ENCODE measurements at regions not wholly inside any gene's neighbourhood (a gene's known extent, or its start where the extent isn't known, plus 50 kb on each side); places are given as distances from the start of the nearest gene placed in this dataset.

DNA sequence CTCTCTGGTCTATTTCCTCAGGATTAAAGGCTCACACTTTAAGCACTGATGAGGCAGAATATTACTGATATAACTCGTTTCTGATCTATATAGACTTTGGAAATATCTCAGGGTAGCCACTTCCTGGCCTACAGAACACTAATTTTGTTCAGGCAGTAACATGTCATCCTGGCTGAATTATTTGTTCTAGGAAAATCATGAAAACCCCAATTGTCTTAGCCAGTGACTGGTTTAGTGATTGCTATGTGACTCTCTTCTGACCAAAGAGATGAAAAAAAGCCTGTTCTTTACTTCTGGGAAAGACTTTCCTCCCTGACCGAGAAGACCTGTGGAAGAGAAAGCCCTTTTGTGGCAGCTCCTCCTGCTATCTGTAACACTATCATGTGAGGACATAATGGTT lies 453.7 kb downstream of the SETD4 start:
- CTCF ChIA-PET = interaction anchor here (0.5 kb wide), 1 partner anchor 10 kb away, joined by 3 read pairs; no protein-coding TSS in a partner anchor
- POLR2A ChIA-PET = no interaction called here
- no peak overlapping the region for H3K4me3 ChIP-seq (ENCODE audit: low read depth, low read length)
- TF ChIP-seq, protein P1, sequence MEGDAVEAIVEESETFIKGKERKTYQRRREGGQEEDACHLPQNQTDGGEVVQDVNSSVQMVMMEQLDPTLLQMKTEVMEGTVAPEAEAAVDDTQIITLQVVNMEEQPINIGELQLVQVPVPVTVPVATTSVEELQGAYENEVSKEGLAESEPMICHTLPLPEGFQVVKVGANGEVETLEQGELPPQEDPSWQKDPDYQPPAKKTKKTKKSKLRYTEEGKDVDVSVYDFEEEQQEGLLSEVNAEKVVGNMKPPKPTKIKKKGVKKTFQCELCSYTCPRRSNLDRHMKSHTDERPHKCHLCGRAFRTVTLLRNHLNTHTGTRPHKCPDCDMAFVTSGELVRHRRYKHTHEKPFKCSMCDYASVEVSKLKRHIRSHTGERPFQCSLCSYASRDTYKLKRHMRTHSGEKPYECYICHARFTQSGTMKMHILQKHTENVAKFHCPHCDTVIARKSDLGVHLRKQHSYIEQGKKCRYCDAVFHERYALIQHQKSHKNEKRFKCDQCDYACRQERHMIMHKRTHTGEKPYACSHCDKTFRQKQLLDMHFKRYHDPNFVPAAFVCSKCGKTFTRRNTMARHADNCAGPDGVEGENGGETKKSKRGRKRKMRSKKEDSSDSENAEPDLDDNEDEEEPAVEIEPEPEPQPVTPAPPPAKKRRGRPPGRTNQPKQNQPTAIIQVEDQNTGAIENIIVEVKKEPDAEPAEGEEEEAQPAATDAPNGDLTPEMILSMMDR (IDR thresholded peaks at IDR 0.05; ENCODE audit: insufficient read depth, low read length, missing control alignments) = no peak
- DNase-seq (ENCODE audit: low read depth, low spot score) = no peak

DNA sequence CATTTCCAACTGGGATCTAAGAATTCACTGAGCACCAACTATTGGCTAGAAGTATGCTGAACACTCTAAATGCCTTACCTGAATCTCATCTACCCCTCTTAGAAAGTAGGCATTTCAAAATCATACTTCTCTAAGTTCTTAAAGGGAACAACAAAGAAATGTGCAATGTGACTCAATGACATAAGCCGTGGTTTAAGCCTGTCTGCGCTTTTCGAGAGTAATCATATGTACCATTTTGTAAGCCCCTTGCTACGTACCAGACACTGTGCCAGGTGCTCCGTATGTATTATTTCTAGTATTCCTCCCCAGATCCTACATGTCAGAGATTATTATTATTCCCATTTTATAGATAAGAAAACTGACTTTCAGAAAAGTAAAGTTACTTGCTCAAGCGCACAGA lies 454.2 kb downstream of the SETD4 start:
- POLR2A ChIA-PET = no interaction called here
- H3K4me3 ChIP-seq (ENCODE audit: low read depth, low read length) = no peak overlapping the region
- TF ChIP-seq, protein P1 (IDR thresholded peaks at IDR 0.05; ENCODE audit: insufficient read depth, low read length, missing control alignments) = no peak
- no peak for DNase-seq (ENCODE audit: low read depth, low spot score)
- CTCF ChIA-PET = interaction anchor here (0.5 kb wide), 1 partner anchor 10 kb away, joined by 3 read pairs; no protein-coding TSS in a partner anchor

DNA sequence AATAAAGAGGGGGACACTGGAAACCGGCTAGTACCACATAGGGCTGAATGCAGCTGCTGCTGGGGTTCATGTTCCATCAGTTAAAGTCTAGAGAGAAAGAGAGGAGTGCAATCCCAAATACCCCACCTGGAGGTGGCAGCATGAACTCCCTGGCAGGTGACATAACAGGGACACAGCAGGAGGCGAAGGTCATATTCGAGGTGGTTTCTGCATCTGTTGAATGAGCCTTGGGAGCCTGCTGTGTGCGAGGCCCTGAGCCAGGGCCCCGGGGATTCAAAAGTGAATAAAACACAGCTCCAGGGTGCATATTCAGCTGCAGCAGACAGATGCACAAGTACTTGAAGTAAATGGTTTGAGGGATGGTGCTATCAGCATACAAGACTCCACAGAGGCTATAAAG lies 456.8 kb downstream of the SETD4 start:
- POLR2A ChIA-PET = no interaction called here
- CTCF ChIA-PET = no interaction called here
- DNase-seq (ENCODE audit: low read depth, low spot score) = no peak

DNA sequence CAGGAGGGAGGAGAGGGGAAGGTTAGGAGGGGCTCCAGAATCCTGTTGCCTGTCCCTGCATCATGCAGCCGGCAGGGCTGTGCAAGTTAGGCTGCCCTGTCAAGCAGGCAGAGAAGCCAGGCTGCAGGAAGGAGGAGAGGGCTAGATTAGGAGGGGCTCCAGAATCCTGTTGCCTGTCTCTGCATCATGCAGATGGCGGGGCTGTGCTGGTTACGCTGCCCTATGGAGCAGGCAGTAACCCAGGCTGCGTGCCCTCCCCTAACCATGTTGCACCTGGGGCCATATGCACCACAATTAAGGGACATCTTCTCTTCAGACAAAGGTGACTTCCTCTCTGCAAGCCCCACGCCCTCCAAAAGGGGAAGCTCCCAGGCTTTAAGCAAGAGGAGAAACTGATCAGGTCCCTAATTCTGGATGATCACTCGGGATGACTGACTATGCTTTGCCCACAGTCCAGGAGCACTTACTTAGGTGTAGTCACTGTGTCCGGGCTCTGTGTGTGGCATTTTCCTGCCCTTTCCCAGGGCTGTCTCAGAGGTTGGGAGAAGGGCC lies 457.4 kb downstream of the SETD4 start:
- POLR2A ChIA-PET = no interaction called here
- no peak overlapping the region for H3K4me3 ChIP-seq (ENCODE audit: low read depth, low read length)
- CTCF ChIA-PET = no interaction called here
- no peak for DNase-seq (ENCODE audit: low read depth, low spot score)
- TF ChIP-seq, protein P1 (IDR thresholded peaks at IDR 0.05; ENCODE audit: insufficient read depth, low read length, missing control alignments) = no peak

More for the DNA sequence above, 456.8 kb downstream of the SETD4 start:
- TF ChIP-seq, protein P1 (IDR thresholded peaks at IDR 0.05; ENCODE audit: insufficient read depth, low read length, missing control alignments) = no peak
- no peak overlapping the region for H3K4me3 ChIP-seq (ENCODE audit: low read depth, low read length)

DNA sequence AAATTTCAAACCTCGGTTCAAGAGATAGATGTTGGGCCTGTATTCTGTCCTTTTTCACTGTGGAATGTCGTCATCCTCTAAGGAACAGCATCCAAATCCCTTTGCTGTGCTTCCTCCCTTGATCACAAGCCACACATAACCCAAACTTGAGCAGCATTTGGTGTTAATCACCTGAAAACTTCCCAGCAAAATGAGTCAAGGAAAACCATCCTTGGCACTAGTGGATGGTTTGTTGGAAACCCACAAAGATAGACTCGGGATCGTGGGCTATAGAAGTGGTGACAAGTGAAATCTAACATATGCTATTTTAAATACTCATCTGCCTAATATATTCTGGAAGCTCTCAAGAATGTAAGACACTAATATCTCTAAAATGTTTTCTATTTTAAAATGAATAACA lies 459.1 kb downstream of the SETD4 start:
- CTCF ChIA-PET = no interaction called here
- no peak overlapping the region for H3K4me3 ChIP-seq (ENCODE audit: low read depth, low read length)
- DNase-seq (ENCODE audit: low read depth, low spot score) = no peak
- TF ChIP-seq, protein P1 (IDR thresholded peaks at IDR 0.05; ENCODE audit: insufficient read depth, low read length, missing control alignments) = no peak
- POLR2A ChIA-PET = no interaction called here

DNA sequence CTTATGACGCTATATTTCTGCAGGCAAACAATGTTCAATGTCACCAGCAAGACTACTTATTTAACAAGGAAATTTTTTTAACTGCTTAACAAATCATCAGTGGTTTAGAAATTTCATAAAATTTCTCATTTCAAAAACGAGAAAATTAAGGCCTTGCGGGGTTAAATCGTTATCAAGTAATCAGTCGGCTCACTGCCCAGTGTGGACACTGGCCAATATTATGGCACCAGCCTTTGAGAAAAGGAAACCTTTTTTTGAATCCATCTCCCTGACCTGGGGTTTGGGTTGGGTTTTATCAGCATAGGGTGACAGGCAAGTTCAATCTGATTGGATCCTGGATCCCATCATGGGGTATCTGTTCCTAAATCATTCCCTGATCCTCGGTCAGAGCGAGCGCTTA lies 461.2 kb downstream of the SETD4 start:
- CTCF ChIA-PET = no interaction called here
- TF ChIP-seq, protein P1 (IDR thresholded peaks at IDR 0.05; ENCODE audit: insufficient read depth, low read length, missing control alignments) = no peak
- DNase-seq (ENCODE audit: low read depth, low spot score) = no peak
- POLR2A ChIA-PET = no interaction called here
- no peak overlapping the region for H3K4me3 ChIP-seq (ENCODE audit: low read depth, low read length)

All from AG04449 (cell line).